OCI-LY7 (cell line): ENCODE measurements at regions not wholly inside any gene's neighbourhood (a gene's known extent, or its start where the extent isn't known, plus 50 kb on each side); places are given as distances from the start of the nearest gene placed in this dataset.

Source experiments
- BruUV-seq: library from RNA; stranded (reverse); fragments of 400-500 nt; replicated peaks from 2 replicates; lab custom pipeline; 2021; lab: Mats Ljungman, UMichigan
- CTCF ChIA-PET: fragments of 300-600 bp; sonication (Branson Sonifier 250); formaldehyde crosslinking; loops from one replicate; lab custom pipeline; 2022; ENCODE audit warnings: antibody characterized with exemption; ENCODE audit not compliant: unreplicated experiment; lab: Charles Lee
- POLR2A ChIA-PET: fragments of 300-600 bp; sonication (Branson Sonifier 250); formaldehyde crosslinking; loops from one replicate; lab custom pipeline; 2022; ENCODE audit warnings: antibody characterized with exemption; lab: Charles Lee
- DNase-seq: peaks from one replicate; pipeline ENCODE4 v3.0.0-alpha.2; 2015; ENCODE audit warnings: low spot score
- H2AFZ ChIP-seq: fragments of 200-600 bp; sonication (generic), shearing (Covaris generic); 2 replicates; pipeline ENCODE4 v1.6.1; 2014; ENCODE audit warnings: mild to moderate bottlenecking, antibody characterized with exemption, low read length, moderate library complexity
- H3K27ac ChIP-seq: fragments of 200-600 bp; sonication (generic); 2 replicates; pipeline ENCODE4 v1.5.1; 2014; ENCODE audit warnings: mixed run types, low read depth, mild to moderate bottlenecking, moderate library complexity, low read length, inconsistent platforms; ENCODE audit not compliant: poor library complexity, severe bottlenecking
- H3K36me3 ChIP-seq: fragments of 200-600 bp; sonication (generic); 2 replicates; pipeline ENCODE4 v1.6.1; 2014; ENCODE audit warnings: mild to moderate bottlenecking, antibody characterized with exemption, low read length, moderate library complexity, mixed read lengths; ENCODE audit not compliant: insufficient read depth
- H3K4me1 ChIP-seq: fragments of 200-600 bp; sonication (generic); 2 replicates; pipeline ENCODE4 v1.5.1; 2014; ENCODE audit warnings: mild to moderate bottlenecking, low read length; ENCODE audit not compliant: insufficient read depth, poor library complexity, severe bottlenecking
- H3K4me2 ChIP-seq: fragments of 200-600 bp; sonication (generic); 2 replicates; pipeline ENCODE4 v1.6.1; 2014; ENCODE audit warnings: mild to moderate bottlenecking, low read length
- H3K4me3 ChIP-seq: fragments of 200-600 bp; sonication (generic); 2 replicates; pipeline ENCODE4 v1.5.1; 2014; ENCODE audit warnings: mild to moderate bottlenecking, low read depth, low read length; ENCODE audit not compliant: poor library complexity, severe bottlenecking
- H3K79me2 ChIP-seq: fragments of 200-600 bp; sonication (generic); 2 replicates; pipeline ENCODE4 v1.6.1; 2016; ENCODE audit warnings: low read depth, mild to moderate bottlenecking, low read length, moderate library complexity, mixed read lengths; ENCODE audit not compliant: insufficient read depth
- H3K9me2 ChIP-seq: fragments of 200-600 bp; sonication (generic); 2 replicates; pipeline ENCODE4 v1.6.1; 2016; ENCODE audit warnings: mild to moderate bottlenecking, low read length, mixed read lengths; ENCODE audit not compliant: insufficient read depth
- H3K9me3 ChIP-seq: fragments of 200-600 bp; sonication (generic); 2 replicates; pipeline ENCODE4 v1.6.1; 2014; ENCODE audit warnings: mild to moderate bottlenecking, mixed run types, low read length, mixed read lengths
- H4K20me1 ChIP-seq: fragments of 200-600 bp; sonication (generic); 2 replicates; pipeline ENCODE4 v1.6.1; 2014; ENCODE audit warnings: mild to moderate bottlenecking, antibody characterized with exemption, low read length, moderate library complexity, mixed read lengths; ENCODE audit not compliant: insufficient read depth
- CTCF ChIP-seq: fragments of 200-600 bp; sonication (generic); conservative IDR thresholded peaks from 2 replicates; pipeline ENCODE4 v1.5.1; 2014; ENCODE audit warnings: mild to moderate bottlenecking, antibody characterized with exemption, low read length, moderate library complexity, mixed read lengths
- EZH2phosphoT487 ChIP-seq: fragments of 200-600 bp; sonication (generic); IDR thresholded peaks from 2 replicates; pipeline ENCODE4 v1.6.1; 2018; ENCODE audit warnings: low read depth, borderline replicate concordance, mild to moderate bottlenecking, mixed run types, antibody characterized with exemption, low read length, moderate library complexity, mixed read lengths
- intact Hi-C: fragments of 100-400 bp; cut with micrococcal nuclease; formaldehyde crosslinking; loops from one replicate; pipeline ENCODE4 v1.10.0; 2022; ENCODE audit not compliant: unreplicated experiment

DNA sequence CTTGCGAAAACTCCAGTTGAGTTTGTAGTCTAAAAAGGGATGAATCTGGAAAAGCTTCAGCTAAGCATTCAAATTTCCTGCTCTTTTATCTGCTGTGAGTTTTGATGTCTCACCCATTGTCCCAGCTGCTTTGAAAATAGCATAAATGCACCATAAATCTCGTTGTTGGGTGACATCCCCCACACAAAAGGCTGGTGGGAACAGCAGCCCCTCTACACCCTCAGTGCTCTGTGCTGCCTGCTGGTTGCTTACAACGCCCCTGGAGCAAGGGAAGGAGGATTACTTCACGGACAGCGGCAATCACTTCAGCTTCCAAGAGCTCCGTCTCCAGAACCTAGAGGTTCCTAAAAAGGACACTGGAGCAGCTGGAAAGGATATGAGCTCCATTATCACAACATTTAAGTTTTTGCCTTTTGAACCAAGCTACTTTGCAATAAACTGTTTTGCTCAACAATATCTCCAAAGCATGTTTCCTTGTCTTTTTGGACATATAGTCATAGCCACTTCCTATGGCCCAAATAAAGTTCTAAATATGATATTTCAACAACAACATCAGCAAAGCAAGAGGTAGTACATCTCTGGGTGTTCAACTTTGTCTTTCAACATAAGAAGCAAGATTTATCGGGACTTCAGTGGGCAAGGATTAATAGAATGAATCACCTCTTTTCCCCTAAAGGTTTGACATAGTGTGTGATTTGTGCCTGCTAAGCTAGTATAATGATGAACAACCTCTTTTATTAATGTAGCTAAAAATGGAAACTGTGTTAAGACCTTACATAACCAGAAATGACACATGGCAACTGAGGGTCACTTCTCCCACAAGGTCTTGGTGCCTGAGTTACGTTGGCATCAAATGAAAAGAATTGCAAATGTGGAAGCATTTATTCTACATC lies 413.5 kb downstream of the TXNL1 start:
- Histone ChIP-seq H4K20me1 (no peaks in the 10 kb centered on the region), H3K9me2 (no peaks in the 10 kb centered on the region), H3K27ac (no peak overlapping the region), H3K4me2 (no peak overlapping the region), H3K9me3 (no peaks in the 10 kb centered on the region), H2AFZ (no peak overlapping the region), H3K4me1 (no peaks in the 10 kb centered on the region), H3K79me2 (no peaks in the 10 kb centered on the region), H3K4me3 (no peak overlapping the region), H3K36me3 (no peaks in the 10 kb centered on the region)
- intact Hi-C loops = no loop called here
- BruUV-seq = no TSS peak
- no peak for DNase-seq
- POLR2A ChIA-PET = interaction anchor here (0.6 kb wide), 1 partner anchor 254 kb away, joined by 3 read pairs; no protein-coding TSS in a partner anchor
- TF ChIP-seq CTCF (no peak), EZH2phosphoT487 (no peak)
- CTCF ChIA-PET = no interaction called here

DNA sequence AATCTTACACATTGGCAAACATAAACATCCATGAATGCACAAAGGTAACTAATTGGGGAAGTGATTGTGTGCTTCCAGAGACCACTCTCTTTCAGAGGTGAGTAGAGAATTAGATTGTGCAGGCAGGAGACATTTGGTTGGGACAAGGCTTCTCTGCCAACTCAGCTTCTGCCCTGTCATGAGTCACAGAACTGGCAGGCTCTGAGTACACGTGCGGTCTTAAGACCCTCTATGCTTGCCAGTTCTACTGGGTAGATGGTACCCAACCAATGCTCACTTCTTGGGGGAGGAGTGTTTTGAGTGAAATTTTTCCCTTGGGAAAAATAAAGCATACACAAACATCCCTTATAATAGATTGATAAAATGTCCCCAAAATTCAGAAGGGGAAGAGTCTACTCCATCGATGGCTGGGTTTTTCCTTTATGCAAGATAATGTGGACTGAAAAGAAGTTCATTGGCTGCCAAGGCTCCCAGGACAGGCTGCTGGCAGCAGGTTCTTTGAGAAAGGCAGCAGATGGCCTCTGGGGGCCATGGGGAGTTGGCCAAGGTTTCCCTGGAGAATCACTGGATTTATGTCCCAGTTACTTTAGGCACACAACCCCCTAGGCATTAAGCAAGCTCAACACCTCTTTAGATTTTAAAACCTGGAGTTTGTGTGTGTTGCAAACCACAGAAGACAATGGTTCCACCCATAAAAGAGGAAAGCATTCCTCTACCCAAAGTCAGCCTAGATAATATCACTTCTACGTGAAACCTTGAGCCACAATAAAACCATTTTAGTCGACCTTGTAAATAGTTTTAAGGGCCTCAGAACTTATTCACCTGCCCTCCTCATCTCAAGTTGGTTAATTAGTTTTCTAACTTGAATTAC lies 417.0 kb downstream of the TXNL1 start:
- no peak for DNase-seq
- TF ChIP-seq CTCF (no peak), EZH2phosphoT487 (no peak)
- no peaks in the 10 kb centered on the region for H3K9me2 ChIP-seq
- H2AFZ ChIP-seq = no peak overlapping the region
- CTCF ChIA-PET = no interaction called here
- BruUV-seq = no TSS peak
- no peaks in the 10 kb centered on the region for H3K4me1 ChIP-seq
- no peak overlapping the region for H3K27ac ChIP-seq
- no peaks in the 10 kb centered on the region for H3K79me2 ChIP-seq
- no peaks in the 10 kb centered on the region for H3K9me3 ChIP-seq
- POLR2A ChIA-PET = no interaction called here
- intact Hi-C loops = no loop called here
- H3K36me3 ChIP-seq = no peaks in the 10 kb centered on the region
- no peaks in the 10 kb centered on the region for H4K20me1 ChIP-seq
- no peak overlapping the region for H3K4me3 ChIP-seq
- H3K4me2 ChIP-seq = no peak overlapping the region
